Large intestine (tissue), 3 donors: ENCODE measurements at regions not wholly inside any gene's neighbourhood (a gene's known extent, or its start where the extent isn't known, plus 50 kb on each side); places are given as distances from the start of the nearest gene placed in this dataset.
"Not testable (repeated sequence)": the region's sequence is repeated elsewhere in the genome, so short reads cannot be mapped to it uniquely, and the experiment has no call there.

ENCODE experiments used
- DNase-seq, 2 donors: peaks; one replicate each; pipeline versions ENCODE4 v3.0.0 to v3.0.0-alpha.2; 2013
- H3K27ac ChIP-seq: one replicate; pipeline ENCODE4 v1.5.1; 2013; ENCODE audit warnings: low read length
- H3K27me3 ChIP-seq: 2 replicates; pipeline ENCODE4 v1.6.1; 2013; ENCODE audit warnings: low read length; ENCODE audit not compliant: control insufficient read depth, insufficient read depth
- H3K36me3 ChIP-seq: 2 replicates; pipeline ENCODE4 v1.6.1; 2013; ENCODE audit warnings: low read length; ENCODE audit not compliant: control insufficient read depth, insufficient read depth
- H3K4me1 ChIP-seq: one replicate; pipeline ENCODE4 v1.6.1; 2013; ENCODE audit warnings: low read length; ENCODE audit not compliant: control insufficient read depth, insufficient read depth
- H3K4me3 ChIP-seq: one replicate; pipeline ENCODE4 v1.5.1; 2013; ENCODE audit warnings: low read length
- H3K9me3 ChIP-seq: one replicate; pipeline ENCODE4 v1.6.1; 2013; ENCODE audit warnings: mild to moderate bottlenecking, low read depth, low read length, moderate library complexity; ENCODE audit not compliant: control insufficient read depth
- WGBS: methylation state at CpG from one replicate; pipeline ENCODE4 v1.1.5; 2013; ENCODE audit warnings: low lambda C conversion rate; ENCODE audit not compliant: insufficient coverage; 5-methylcytosine and 5-hydroxymethylcytosine counted together

DNA sequence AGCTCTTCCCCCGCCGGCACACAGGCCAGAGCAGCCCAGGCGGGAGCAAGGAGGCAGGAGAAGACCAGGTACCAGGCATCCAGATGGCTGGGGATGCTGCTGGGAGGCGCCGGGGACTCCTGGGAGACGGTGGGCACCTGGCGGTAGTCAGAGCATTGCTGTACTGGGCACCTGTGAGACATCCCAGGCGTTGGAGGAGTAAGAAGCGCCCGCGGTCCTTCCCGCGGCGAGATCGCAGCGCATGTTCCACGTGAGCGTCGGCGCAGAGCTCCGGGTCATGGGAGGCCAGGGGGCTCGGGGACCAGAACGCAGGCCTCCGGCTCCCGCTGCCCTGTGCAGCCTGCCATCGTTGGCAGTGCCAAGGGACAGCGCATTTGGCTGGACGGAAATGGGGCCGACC is 293.7 kb upstream of the CDYL start:
- no peak overlapping the region for H3K27ac ChIP-seq
- no peak overlapping the region for H3K4me3 ChIP-seq
- H3K9me3 ChIP-seq = peaks cover 10% of the 10 kb centered on the region
- no peaks in the 10 kb centered on the region for H3K4me1 ChIP-seq
- no peaks in the 10 kb centered on the region for H3K27me3 ChIP-seq
- no peaks in the 10 kb centered on the region for H3K36me3 ChIP-seq
- no CpG with 5 or more reads among the region's 29 CpGs for WGBS
- no peak for DNase-seq

DNA sequence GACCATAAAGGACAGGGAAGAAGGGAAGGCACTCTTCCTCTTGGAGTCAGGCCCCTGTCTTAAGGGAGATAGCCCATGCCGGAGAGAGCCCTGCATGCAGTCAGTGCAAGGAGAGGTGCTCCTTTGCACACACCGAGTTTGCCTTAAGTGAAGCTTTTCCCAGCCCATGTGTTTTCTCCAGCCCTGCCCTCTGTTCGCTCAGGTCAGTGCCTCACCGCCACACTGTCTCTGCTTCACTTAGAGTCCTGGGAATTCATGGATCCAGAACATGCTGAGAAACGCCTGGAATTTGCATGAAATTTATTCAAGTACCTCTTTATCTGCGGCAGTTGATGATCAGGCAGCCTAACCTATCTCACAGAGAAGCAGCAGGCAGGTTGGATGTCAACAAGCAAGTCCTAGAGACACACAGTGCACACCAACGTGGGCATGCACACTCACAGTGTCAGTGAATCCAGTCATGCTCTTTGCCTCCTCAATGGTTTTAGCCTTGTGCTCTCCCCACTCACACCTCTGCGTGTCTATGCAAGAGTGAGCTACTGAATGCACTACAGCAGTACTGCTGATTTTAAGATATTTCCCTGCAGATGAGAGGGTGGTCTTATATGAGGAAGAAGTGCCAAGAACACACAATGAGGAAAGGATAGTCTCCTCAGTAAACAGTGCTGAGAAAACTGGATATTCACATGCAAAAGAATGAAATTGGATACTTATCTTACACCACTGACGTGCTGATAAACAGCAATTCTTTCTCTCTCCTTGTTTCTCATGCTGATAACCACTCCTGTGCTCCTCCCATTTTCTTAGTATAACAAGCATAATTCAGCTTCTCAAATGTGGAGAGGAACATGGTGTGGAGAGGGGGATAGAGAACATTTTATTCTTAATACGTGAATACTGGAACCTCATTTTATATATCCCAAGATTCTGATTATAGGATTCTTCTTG is 295.1 kb upstream of the CDYL start:
- DNase-seq = no peak
- H3K9me3 ChIP-seq = peaks cover 7% of the 10 kb centered on the region
- H3K4me3 ChIP-seq = no peak overlapping the region
- H3K27ac ChIP-seq = no peak overlapping the region
- H3K36me3 ChIP-seq = no peaks in the 10 kb centered on the region
- 40% methylated on average over 1 of the region's 10 CpGs for WGBS
- no peaks in the 10 kb centered on the region for H3K27me3 ChIP-seq
- H3K4me1 ChIP-seq = no peaks in the 10 kb centered on the region

GRCh38 chr6:4478098-4478497 is 298.1 kb upstream of the CDYL start:
- no peak overlapping the region for H3K4me3 ChIP-seq
- no peaks in the 10 kb centered on the region for H3K36me3 ChIP-seq
- H3K27me3 ChIP-seq = no peaks in the 10 kb centered on the region
- DNase-seq = no peak
- 27% methylated on average over 2 of the region's 3 CpGs for WGBS
- H3K9me3 ChIP-seq = peaks cover 7% of the 10 kb centered on the region
- no peak overlapping the region for H3K27ac ChIP-seq
- H3K4me1 ChIP-seq = no peaks in the 10 kb centered on the region

DNA sequence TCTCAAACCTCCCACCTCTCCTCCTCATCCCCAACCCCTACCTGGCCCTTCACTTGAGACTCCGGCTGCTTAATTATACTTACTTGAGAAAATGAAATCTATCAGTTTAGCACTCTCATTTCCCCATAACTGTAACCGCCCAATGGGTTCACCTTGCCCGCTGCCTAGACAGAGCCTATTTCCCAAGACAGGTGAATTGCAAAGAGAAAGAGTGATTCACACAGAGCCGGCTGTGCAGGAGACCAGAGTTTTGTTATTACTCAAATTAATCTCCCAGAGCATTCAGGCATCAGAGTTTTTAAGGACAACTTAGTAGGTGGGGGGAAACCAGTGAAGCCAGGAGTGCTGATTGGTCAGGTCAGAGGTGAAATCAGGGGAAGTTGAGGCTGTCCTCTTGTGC is 301.4 kb upstream of the CDYL start:
- Histone ChIP-seq H3K9me3 (no peaks in the 10 kb centered on the region), H3K4me1 (no peaks in the 10 kb centered on the region), H3K4me3 (no peak overlapping the region), H3K36me3 (no peaks in the 10 kb centered on the region), H3K27me3 (no peaks in the 10 kb centered on the region), H3K27ac (no peak overlapping the region)
- DNase-seq = no peak
- WGBS = no CpG with 5 or more reads among the region's 4 CpGs

- Histone ChIP-seq H3K36me3 (no peaks in the 10 kb centered on the region), H3K27ac (no peak overlapping the region), H3K9me3 (no peaks in the 10 kb centered on the region), H3K27me3 (no peaks in the 10 kb centered on the region), H3K4me1 (no peaks in the 10 kb centered on the region), H3K4me3 (no peak overlapping the region)
- DNase-seq = no peak
- WGBS = 60% methylated on average over 2 of the region's 6 CpGs
Measured at GRCh38 chr6:4472969-4473642, 303.1 kb upstream of the CDYL start.

- no peaks in the 10 kb centered on the region for H3K9me3 ChIP-seq
- no peaks in the 10 kb centered on the region for H3K27me3 ChIP-seq
- no peak overlapping the region for H3K4me3 ChIP-seq
- DNase-seq = no peak
- H3K36me3 ChIP-seq = no peaks in the 10 kb centered on the region
- H3K4me1 ChIP-seq = no peaks in the 10 kb centered on the region
- no peak overlapping the region for H3K27ac ChIP-seq
- no CpG with 5 or more reads among the region's 3 CpGs for WGBS
Measured at GRCh38 chr6:4472222-4472621, 304.0 kb upstream of the CDYL start.

DNA sequence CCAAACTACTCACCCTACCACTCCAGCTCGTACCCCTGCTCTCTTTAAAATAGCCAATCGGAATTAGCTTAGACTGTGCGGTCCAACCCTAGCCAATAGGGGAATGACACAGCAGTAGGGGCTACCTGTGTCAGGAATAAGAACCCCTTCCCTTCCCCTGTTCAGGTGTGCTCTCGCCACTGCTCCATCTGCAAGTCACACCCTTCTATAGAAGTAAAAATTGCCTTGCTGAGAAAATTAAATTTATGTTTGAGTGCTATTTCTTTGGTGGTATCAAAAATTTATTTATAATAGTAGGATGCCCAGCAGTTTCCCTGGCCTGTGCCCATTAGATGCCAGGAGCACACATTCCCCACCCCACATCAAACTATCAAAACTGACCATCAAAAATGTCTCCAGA is 304.7 kb upstream of the CDYL start:
- H3K9me3 ChIP-seq, H3K4me1 ChIP-seq, H3K4me3 ChIP-seq, H3K27ac ChIP-seq, H3K27me3 ChIP-seq, H3K36me3 ChIP-seq, DNase-seq: not testable (repeated sequence)
- WGBS = no CpG with 5 or more reads among the region's 4 CpGs

- H3K4me3 ChIP-seq = no peak overlapping the region
- no peaks in the 10 kb centered on the region for H3K27me3 ChIP-seq
- H3K9me3 ChIP-seq = no peaks in the 10 kb centered on the region
- no CpG with 5 or more reads among the region's 7 CpGs for WGBS
- H3K36me3 ChIP-seq = no peaks in the 10 kb centered on the region
- no peak for DNase-seq
- no peak overlapping the region for H3K27ac ChIP-seq
- no peaks in the 10 kb centered on the region for H3K4me1 ChIP-seq
Measured at GRCh38 chr6:4470698-4471210, 305.4 kb upstream of the CDYL start.

DNA sequence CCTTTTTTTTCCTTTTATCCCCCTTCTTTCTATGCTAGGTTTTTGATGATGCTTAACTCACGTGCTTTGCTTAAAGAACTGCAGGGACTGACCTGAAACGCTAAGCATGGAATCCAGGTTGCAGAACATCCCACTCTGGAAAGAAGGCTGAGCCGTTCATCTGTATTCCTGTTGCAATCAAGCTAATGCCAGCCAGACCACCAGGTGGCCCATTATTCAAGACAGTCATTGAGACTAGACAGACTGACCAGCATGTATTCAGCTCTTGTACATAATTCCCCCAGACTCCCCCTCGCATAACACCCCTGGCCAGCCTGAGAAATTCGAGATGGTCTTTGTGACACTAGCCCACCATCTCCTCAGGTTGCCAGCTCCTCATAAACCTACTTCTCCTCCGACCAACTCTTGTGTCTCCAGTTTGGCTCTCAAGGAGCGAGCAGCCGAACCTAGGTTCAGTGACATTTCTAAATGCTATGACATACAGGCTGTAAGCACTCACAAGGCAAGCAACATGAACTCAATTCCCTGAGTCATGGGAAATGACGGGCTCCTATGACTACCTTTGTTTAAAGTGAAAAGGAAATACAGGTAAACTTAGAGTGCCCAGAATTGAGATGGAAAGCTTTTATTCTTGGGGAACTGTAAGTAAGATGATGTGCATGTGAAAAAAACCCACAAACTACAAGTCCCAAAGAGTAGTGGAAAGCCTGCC is 309.3 kb upstream of the CDYL start:
- Histone ChIP-seq H3K27me3 (no peaks in the 10 kb centered on the region), H3K36me3 (no peaks in the 10 kb centered on the region), H3K9me3 (no peaks in the 10 kb centered on the region), H3K27ac (no peak overlapping the region), H3K4me3 (no peak overlapping the region), H3K4me1 (no peaks in the 10 kb centered on the region)
- WGBS = 90% methylated on average over 2 of the region's 9 CpGs
- no peak for DNase-seq

DNA sequence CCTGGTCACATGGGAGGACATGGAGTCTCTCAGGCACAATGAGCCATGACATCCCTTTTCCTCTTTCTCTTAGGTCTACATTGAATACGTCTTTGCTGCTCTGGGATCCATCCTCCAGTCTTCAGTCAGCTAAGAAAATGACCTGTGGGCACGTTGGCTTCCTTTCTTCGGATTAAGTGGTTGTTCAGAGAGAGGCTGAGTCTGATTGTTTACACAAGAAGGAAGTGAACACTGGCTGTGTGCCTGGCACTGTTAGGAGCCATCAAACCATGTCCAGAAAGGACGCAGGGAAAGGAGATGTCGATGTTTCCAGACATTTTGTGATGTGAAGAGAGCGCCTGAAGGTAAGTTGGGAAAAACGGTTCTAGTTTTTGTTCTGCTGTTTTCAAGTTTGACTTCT is 309.9 kb upstream of the CDYL start:
- Histone ChIP-seq H3K36me3 (no peaks in the 10 kb centered on the region), H3K4me1 (no peaks in the 10 kb centered on the region), H3K4me3 (no peak overlapping the region), H3K9me3 (no peaks in the 10 kb centered on the region), H3K27ac (no peak overlapping the region), H3K27me3 (no peaks in the 10 kb centered on the region)
- 100% methylated on average over 1 of the region's 7 CpGs for WGBS
- no peak for DNase-seq
